HG03064 (cell line): ENCODE measurements at regions not wholly inside any gene's neighbourhood (a gene's known extent, or its start where the extent isn't known, plus 50 kb on each side); places are given as distances from the start of the nearest gene placed in this dataset.

Experiments used
- ATAC-seq: cut with Tn5 transposase; IDR thresholded peaks from one replicate; pipeline ENCODE4 v1.9.1; 2021; ENCODE audit warnings: low read depth; ENCODE audit not compliant: unreplicated experiment

- ATAC-seq = no peak
Observed at GRCh38 chr16:6692874-6693273, 639.8 kb upstream of the RBFOX1 start.

DNA sequence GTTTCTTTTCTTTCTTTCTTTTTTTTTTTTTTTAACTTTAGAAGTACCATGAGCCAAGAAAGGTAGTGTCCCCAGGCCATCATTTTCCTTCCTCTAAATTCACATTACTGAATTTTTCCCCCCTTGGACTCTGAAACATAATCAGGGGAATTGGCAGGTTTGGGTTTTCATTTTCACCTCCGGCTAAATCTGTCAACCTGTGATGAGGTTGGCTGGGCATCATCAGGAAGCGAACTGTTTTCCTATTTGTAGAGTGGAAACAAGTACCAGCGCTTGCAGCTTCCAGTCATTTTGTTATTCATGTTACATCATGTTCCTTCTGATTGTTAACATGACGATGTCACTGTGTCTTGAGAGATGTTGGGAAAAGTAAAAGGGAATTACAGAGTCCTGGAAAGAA lies 641.9 kb upstream of the RBFOX1 start:
- no peak for ATAC-seq

DNA sequence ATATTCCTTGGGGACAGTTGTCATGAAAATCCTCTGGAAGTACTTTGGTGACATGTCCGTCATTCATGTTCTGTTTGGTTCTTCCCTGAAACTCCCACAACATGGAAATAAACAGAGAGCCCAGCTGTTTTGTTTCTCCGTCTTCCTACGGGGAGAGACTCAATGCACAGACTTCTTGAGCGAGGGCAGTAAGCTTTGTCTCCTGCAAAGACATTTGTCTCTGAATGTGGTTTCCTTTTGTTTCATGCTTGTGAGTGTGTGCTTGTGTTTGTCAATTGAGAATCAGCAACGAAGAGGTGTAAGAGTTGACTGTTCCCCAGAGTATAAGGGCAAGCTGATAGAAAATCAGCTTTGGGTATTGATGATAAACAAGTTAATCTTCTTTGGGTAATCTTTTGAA lies 643.0 kb upstream of the RBFOX1 start:
- ATAC-seq = no peak

DNA sequence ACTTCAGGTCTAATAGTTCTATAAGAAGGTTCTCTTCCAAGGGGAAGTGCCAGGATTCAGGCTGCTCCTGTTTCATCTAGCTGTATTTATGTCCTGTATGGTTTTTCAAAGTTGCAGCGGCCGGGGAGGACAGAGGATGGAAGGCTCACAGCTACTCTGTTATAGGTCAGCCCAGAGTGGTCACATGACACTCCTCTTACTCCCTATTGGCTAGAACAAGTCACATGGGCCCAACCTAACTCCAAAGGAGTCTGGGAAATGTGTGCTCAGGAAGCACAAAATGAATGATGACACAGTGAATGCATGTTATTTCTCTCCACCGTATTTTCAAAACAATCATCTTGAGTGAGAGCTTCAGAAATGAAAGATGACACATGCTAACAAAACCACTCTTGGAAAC lies 645.1 kb upstream of the RBFOX1 start:
- no peak for ATAC-seq

DNA sequence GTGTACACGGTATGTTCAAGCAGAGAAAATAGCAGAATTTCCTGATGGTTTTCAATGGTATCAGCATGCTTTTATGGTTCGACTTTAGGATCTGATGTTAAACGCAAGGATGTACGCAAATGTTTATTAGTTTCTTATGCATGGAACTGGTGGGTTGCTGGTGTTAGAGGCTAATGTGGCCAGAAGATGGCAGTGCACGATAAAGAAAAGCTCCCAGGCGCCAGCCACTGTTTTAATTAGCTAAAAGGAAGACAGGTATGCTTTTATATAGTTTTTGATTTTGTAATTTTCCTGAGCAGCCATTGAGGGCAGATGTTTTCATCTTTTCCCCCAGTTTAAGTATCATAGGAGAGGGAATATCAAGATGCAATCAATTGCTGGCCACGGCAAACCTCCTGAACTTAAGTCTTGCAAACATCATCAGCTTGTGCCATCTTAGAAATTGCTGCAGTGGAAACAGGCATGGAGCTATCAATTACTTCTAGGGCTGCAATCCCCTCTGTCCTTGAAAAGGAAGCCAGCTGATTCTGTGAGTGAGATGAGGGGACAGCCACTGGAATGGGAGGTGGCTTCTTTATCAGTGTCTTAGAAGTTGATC lies 648.5 kb upstream of the RBFOX1 start:
- ATAC-seq = no peak

DNA sequence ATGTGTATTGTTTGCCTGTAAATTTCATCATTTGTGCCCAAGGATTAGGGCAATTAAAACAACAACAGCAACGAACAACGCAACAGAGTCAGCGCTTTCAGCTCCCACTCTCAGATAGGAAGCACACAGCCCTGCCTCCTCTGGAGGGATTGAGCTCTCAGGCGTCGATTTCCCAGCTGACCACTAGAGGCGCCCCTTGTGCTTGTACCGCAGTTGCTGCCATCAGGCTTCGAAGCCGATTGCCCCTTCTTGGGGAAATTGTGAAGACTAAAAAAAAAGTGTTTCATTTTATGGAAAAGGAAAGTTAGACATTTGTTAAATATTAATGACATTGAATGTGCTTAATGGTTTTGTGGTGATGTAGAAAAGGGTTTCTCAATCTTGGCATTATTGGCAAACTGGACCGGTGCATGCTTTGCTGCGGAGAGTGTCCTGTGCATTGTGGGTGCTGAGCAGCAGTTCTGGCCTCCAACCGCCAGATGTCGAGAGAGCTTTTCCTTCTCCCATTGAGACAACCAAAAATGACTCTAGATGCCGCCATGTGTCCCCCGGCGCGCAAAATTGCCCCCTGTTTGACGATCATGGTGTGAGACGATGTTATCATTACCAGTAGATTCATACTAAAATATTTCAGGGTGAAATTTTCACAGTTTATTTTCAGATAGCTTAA lies 650.4 kb upstream of the RBFOX1 start:
- ATAC-seq = no peak

DNA sequence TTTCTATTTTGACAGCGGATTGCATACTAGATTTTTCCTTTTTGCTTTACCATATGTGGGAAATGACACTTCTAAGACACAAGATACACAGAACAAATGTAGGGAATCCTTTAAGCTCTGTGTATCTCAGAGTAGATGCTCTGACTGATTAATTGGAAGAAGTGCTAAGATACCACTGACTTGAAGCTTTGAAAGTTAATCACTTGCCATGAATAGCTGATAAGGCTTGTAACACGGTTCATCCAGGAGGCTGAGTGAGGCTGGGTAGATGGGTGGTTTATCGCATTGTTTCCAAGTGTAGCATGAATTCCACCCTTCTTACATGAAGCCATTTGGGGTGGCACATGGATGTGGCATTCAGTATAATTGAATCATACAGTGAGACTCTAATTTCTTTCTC lies 654.1 kb upstream of the RBFOX1 start:
- no peak for ATAC-seq

DNA sequence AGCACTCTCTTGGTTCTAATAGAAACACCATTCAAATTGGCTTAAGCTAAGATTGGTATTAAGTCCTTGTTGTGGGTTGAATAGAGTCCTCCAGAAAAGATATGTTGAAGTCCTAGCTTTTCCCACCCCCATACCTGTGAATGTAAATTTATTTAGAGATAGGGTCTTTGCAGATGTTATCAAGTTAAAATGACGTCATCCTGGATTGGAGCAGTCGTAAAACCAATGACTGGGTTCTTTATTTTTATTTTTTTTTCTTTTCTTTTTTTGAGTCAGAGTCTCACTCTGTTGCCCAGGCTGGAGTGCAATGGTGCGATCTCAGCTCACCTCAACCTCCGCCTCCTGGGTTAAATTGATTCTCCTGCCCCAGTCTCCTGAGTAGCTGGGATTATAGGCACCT lies 658.6 kb upstream of the RBFOX1 start:
- no peak for ATAC-seq

DNA sequence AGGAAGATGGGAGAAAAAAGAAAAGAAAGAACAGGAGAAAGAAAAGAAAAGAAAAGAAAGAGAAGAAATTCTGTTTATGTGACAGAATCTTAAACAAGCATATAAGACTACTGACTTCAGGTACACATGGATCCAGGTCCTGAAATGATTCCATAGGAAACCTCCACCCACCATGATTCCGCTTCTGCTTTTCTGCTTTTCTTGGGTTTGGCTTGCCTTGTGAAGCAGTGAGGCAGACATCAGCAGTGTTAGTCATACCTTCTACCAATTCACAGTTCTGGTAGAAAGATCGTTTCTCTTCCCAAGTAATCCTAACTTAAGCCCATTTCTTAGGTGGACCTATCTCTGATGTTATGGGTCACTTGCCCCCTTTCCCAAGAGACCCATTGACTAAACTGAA lies 660.1 kb upstream of the RBFOX1 start:
- no peak for ATAC-seq

DNA sequence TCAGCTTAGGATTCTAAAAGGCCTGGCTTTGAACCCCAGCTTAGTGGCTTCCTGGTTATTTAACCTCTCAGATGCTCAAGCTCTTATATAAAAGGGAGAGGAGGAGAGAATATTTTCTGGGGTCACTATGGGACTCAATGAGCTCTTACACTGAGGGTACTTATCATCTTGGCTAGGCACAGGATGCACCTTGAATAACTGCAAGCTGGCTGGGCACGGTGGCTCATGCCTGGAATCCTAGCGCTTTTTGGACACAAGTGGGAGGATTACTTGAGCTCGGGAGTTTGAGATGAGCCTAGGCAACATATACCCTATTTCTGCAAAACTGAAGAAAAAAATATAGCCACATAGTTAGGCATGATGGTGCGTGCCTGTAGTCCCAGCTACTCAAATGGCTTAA lies 665.3 kb upstream of the RBFOX1 start:
- no peak for ATAC-seq

GRCh38 chr16:6665126-6665525 lies 667.5 kb upstream of the RBFOX1 start:
- ATAC-seq = no peak

DNA sequence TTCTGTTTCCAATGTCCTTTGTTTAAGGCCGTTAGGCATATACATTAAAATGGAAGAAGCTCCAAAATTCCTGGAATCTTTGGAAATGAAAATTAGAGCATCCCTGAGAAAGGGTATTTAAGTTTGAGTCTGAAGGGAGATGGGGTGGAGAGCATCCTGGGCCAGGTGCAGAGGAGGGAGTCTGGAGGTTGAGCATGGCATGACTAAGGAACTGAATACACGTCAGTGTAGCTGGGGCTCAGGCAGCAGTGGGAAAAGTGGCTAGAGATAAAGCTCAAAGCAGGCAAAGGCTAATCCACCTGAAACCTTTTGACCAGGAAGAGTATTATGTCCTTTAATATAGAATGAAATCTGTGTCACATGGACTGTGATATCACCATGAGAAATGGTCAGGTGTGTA lies 669.0 kb upstream of the RBFOX1 start:
- ATAC-seq = no peak

- ATAC-seq = no peak
Observed at GRCh38 chr16:6656760-6657159, 675.9 kb upstream of the RBFOX1 start.

- ATAC-seq = no peak
Observed at GRCh38 chr16:6646891-6647290, 685.8 kb upstream of the RBFOX1 start.

DNA sequence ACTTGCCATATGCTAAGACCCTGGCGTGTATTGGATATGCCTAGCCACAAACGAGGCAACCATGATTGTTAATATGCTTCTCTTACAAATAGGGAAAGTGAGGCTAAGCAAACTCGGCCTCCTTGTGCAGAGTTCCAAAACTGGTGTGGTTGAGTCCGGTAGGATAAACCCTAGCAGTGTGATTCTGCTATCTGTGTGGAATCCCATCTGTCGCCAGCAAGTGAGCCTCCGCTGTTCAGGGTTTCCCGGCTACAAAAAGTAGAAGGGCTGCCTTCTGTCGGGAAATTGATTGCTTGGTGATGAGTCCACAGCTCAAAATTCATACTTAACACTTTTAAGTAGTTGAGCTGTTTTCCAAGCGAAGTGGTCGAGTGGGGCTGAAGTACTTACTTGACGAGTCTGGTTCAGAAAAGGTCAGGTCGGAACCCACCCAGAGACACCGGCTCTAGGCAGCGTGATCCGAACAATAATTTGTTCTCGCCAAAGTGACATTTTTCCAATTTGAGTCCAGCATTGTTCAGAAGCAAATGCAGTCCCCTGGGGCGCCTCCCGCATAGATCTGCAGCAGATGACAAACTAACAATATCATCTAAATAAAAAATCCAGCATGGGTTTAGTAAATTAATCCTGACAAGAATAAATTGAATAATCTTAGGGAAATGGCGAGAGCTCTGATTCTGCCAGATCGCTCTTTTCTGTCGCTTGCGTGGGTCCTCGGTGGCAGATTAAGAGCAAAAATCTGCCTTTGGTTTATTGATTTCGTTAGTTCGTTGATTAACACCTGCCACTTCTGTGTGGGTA lies 686.7 kb upstream of the RBFOX1 start:
- ATAC-seq = no peak

GRCh38 chr16:6644916-6645315 lies 687.7 kb upstream of the RBFOX1 start:
- ATAC-seq = no peak

DNA sequence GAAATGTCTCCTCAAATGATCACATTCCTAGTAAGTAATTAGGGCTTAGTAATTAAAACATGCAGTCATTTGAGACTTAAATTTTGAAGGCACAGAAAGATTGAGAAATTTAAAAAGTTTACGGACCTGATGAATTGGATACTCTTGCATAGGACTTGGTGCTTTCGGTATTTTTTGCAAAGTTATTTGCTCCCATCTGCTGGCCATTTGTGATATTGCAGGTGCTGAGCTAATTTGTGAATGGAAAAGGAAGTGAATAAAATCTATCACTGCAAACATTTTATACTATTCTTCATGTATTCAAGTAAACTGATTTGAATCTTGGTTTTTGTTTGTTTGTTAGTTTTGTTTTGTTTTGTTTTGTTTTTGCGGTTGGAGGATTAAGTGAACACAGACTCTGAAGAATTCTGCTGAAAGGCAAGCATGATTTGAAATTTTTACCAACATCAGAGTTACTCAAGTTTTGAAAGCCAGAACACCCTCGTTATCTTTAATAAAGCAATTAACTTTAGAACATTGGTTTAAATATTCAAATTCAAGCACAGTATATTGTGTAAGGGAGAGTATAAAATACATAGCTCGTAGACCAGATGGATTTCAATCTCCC lies 689.5 kb upstream of the RBFOX1 start:
- ATAC-seq = no peak

DNA sequence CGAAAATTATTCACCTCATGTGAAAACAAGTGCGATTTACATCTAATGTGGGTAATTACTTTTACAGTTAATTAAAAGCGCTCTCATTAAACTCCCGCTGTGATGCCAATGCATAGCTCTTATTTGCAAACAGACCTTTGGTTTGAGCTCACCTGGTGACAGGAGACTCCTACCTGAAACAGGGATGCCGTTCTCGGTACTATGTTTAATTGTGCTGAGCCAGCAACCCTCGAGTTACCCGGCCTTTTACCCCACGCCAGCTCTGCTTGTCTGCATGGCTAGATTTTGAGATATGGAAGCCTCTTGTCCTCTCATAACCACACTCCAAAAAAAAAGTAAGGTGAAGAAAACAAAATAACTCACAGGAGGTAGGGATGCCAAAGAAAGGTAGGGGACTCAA lies 690.4 kb upstream of the RBFOX1 start:
- no peak for ATAC-seq

GRCh38 chr16:6641091-6641490 lies 691.6 kb upstream of the RBFOX1 start:
- ATAC-seq = no peak

- no peak for ATAC-seq
Observed at GRCh38 chr16:6636457-6636856, 696.2 kb upstream of the RBFOX1 start.

GRCh38 chr16:6634151-6634550 lies 698.5 kb upstream of the RBFOX1 start:
- no peak for ATAC-seq

DNA sequence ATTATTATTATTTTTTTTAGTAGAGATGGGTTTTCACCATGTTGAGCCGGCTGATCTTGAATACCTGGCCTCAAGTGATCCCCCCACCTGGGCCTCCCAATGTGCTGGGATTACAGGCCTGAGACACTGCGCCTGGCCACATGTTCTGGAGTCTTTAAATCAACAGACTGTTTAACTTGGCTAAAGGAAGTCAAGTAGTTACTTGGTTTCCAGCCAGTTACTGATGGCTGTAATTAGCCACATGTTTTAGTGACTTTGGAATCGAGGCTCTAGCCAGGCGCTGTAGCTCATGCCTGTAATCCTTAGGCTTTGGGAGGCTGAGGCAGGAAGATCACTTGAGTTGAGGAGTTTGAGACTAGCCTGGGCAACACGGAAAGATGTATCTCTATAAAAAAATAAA lies 699.2 kb upstream of the RBFOX1 start:
- ATAC-seq = no peak
